Hepatocyte (in vitro differentiated cells): ENCODE measurements at regions not wholly inside any gene's neighbourhood (a gene's known extent, or its start where the extent isn't known, plus 50 kb on each side); places are given as distances from the start of the nearest gene placed in this dataset.

Experiments used
- EZH2 ChIP-seq: fragments of 200-600 bp; sonication (generic); IDR thresholded peaks from 2 replicates; pipeline ENCODE4 v1.6.1; 2016; ENCODE audit warnings: antibody characterized with exemption, mild to moderate bottlenecking, borderline replicate concordance
- EZH2phosphoT487 ChIP-seq: fragments of 200-600 bp; sonication (generic); IDR thresholded peaks from one replicate; pipeline ENCODE4 v1.6.1; 2018; ENCODE audit warnings: antibody characterized with exemption, mild to moderate bottlenecking, low read depth, moderate library complexity; ENCODE audit not compliant: unreplicated experiment, severe bottlenecking

DNA sequence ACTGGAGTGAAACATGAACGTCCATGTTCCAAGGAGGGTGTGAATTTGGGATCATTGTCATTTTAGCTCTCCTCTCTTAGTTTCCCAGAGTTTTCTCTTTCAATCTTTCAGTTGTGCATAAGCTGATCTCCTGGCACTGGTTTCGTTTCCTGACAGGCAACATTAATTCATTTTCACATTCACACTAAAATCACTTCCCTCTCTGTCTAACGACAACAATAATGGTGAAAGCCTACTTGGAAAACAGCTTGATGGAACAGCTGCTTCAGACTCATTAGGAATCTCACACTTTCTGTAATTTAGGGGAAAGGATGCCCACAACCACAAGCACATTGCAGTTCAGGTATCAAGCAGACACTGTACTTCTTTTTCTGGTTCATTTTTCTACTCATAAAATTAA lies 188.6 kb downstream of the TRIM36 start:
- TF ChIP-seq EZH2, result no peak
- no peak for TF ChIP-seq EZH2phosphoT487
